Astrocyte (in vitro differentiated cells and primary cell): ENCODE measurements at regions not wholly inside any gene's neighbourhood (a gene's known extent, or its start where the extent isn't known, plus 50 kb on each side); places are given as distances from the start of the nearest gene placed in this dataset.

ENCODE experiments used
- CTCF ChIP-seq: IDR thresholded peaks from 2 replicates; pipeline ENCODE4 v1.5.1; 2011; ENCODE audit warnings: low read depth, mild to moderate bottlenecking, inconsistent platforms, low read length, moderate library complexity; ENCODE audit not compliant: insufficient read depth
- EZH2 ChIP-seq: IDR thresholded peaks from 2 replicates; pipeline ENCODE4 v1.6.1; 2012; ENCODE audit warnings: mild to moderate bottlenecking, low read length, inconsistent platforms; ENCODE audit not compliant: insufficient read depth

- TF ChIP-seq CTCF (no peak), EZH2 (no peak)
Measured at GRCh38 chr2:150146879-150147278, 340.6 kb downstream of the RND3 start.
